ENCODE measurements at regions not wholly inside any gene's neighbourhood (a gene's known extent, or its start where the extent isn't known, plus 50 kb on each side); places are given as distances from the start of the nearest gene placed in this dataset.

DNA sequence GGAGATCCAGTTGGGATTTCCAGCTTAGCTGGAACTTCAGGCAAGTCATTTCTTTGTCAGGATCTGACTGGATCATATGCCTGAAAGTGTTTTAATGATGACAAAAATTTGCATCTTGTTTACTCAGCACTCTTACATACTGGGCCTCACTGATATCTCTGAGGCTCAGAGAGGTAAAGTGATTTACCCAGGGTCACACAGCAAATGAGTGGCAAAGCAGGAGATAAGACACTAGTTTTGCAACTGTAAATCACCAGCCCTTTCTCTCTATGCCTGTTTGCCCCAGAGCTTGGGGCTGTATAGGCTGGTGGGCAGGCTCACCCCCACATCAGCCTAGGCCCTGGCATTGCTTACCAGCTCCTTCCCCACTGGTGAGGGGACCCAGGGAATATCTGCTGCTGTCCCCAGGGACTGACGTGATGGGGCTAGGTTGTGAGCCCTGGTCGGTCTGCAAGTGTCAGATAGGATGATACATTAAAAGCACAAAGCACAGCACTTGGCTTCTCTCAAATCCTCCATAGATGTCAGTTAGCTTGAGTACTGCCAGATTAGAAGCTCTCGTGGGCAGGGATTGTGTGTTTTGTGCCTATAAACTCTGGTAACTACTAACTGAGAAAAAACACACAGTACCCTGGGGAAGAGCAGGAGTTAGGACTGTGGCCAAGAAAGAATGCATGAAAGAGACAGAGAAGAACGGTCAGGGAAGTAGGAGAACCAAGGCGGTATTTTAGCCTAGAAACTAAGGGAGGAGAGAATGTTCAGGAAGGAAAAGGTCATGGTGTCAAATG lies 165.4 kb downstream of the COPRS start:
- TF ChIP-seq, protein P1, sequence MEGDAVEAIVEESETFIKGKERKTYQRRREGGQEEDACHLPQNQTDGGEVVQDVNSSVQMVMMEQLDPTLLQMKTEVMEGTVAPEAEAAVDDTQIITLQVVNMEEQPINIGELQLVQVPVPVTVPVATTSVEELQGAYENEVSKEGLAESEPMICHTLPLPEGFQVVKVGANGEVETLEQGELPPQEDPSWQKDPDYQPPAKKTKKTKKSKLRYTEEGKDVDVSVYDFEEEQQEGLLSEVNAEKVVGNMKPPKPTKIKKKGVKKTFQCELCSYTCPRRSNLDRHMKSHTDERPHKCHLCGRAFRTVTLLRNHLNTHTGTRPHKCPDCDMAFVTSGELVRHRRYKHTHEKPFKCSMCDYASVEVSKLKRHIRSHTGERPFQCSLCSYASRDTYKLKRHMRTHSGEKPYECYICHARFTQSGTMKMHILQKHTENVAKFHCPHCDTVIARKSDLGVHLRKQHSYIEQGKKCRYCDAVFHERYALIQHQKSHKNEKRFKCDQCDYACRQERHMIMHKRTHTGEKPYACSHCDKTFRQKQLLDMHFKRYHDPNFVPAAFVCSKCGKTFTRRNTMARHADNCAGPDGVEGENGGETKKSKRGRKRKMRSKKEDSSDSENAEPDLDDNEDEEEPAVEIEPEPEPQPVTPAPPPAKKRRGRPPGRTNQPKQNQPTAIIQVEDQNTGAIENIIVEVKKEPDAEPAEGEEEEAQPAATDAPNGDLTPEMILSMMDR (IDR thresholded peaks at IDR 0.05 in 4 of 5, conservative IDR thresholded peaks at IDR 0.05 in 1 of 5): no peak
- no peak for TF ChIP-seq POLR2A (IDR thresholded peaks at IDR 0.05)

All from gastrocnemius medialis (tissue), 4 donors.